H1 (cell line): ENCODE measurements at regions not wholly inside any gene's neighbourhood (a gene's known extent, or its start where the extent isn't known, plus 50 kb on each side); places are given as distances from the start of the nearest gene placed in this dataset.

ENCODE experiments used
- CTCF ChIA-PET: fragments of 300-600 bp; sonication (Branson Sonifier 250); formaldehyde crosslinking; loops from one replicate; lab custom pipeline; 2021; ENCODE audit not compliant: partially characterized antibody; lab: Charles Lee
- POLR2A ChIA-PET: fragments of 300-600 bp; sonication (Branson Sonifier 250); formaldehyde crosslinking; loops from one replicate; lab custom pipeline; 2021; ENCODE audit warnings: inconsistent platforms; ENCODE audit not compliant: partially characterized antibody; lab: Charles Lee
- DNase-seq, 2 experiments: peaks; one replicate each; pipeline versions ENCODE4 v3.0.0 to v3.0.0-alpha.2; 2010 to 2022; ENCODE audit warnings: low spot score in 2 of 2, low read depth in 1 of 2, mixed read lengths in 1 of 2
- FAIRE-seq: peaks from 2 replicates; lab custom pipeline; 2011; peaks lifted over from hg19 to GRCh38; lab: Jason Lieb, UNC
- H2AFZ ChIP-seq: 2 replicates; pipeline ENCODE4 v1.8.1; 2012; ENCODE audit warnings: low read length, inconsistent platforms
- H2AK5ac ChIP-seq: 2 replicates; pipeline ENCODE4 v1.6.1; 2013; ENCODE audit warnings: low read depth, low read length
- H2BK120ac ChIP-seq: replicated peaks from 2 replicates; pipeline ENCODE3; 2013; ENCODE audit warnings: low read depth, low read length, inconsistent platforms
- H2BK12ac ChIP-seq: 2 replicates; pipeline ENCODE4 v1.6.1; 2013; ENCODE audit warnings: low read depth, low read length
- H2BK15ac ChIP-seq: 2 replicates; pipeline ENCODE4 v1.6.1; 2013; ENCODE audit warnings: low read length
- H2BK20ac ChIP-seq: 2 replicates; pipeline ENCODE4 v1.6.1; 2013; ENCODE audit warnings: low read length
- H2BK5ac ChIP-seq: 2 replicates; pipeline ENCODE4 v1.6.1; 2013; ENCODE audit warnings: low read depth, low read length
- H3K14ac ChIP-seq: 2 replicates; pipeline ENCODE4 v1.6.1; 2013; ENCODE audit warnings: inconsistent platforms; ENCODE audit not compliant: insufficient read length
- H3K18ac ChIP-seq: 2 replicates; pipeline ENCODE4 v1.6.1; 2013; ENCODE audit warnings: low read length; ENCODE audit errors: extremely low read depth
- H3K23ac ChIP-seq: 2 replicates; pipeline ENCODE4 v1.6.1; 2013; ENCODE audit warnings: inconsistent platforms; ENCODE audit not compliant: insufficient read length
- H3K23me2 ChIP-seq: 2 replicates; pipeline ENCODE4 v1.6.1; 2013; ENCODE audit warnings: low read depth, low read length
- H3K27ac ChIP-seq: 2 replicates; pipeline ENCODE4 v1.6.1; 2011; ENCODE audit warnings: low read depth, low read length, inconsistent platforms
- H3K27me3 ChIP-seq, 4 experiments: replicated peaks in 1 of 4; 1 replicate in 1 of 4; 2 replicates in 3 of 4; pipeline versions ENCODE4 v1.6.1 to v1.8.1; 2011 to 2013; ENCODE audit warnings: low read length in 3 of 4, mild to moderate bottlenecking in 3 of 4, inconsistent platforms in 2 of 4, mixed read lengths in 2 of 4, moderate library complexity in 1 of 4; ENCODE audit not compliant: control insufficient read depth in 3 of 4, insufficient read depth in 3 of 4; ENCODE audit errors: extremely low read depth in 1 of 4
- H3K36me3 ChIP-seq, 4 experiments: 2 replicates each; pipeline versions ENCODE4 v1.6.1 to v1.8.1; 2011 to 2013; ENCODE audit warnings: mild to moderate bottlenecking in 4 of 4, low read length in 3 of 4, moderate library complexity in 2 of 4, control low read depth in 1 of 4, inconsistent platforms in 1 of 4; ENCODE audit not compliant: insufficient read depth in 4 of 4, control insufficient read depth in 2 of 4
- H3K4ac ChIP-seq: replicated peaks from 2 replicates; pipeline ENCODE3; 2013; ENCODE audit warnings: low read length, low read depth, mixed read lengths, inconsistent platforms; ENCODE audit not compliant: insufficient read length
- H3K4me1 ChIP-seq, 4 experiments: replicated peaks in 1 of 4; 1 replicate in 1 of 4; 2 replicates in 3 of 4; pipeline versions ENCODE4 v1.6.1 to v1.8.1; 2011 to 2013; ENCODE audit warnings: low read length in 3 of 4, inconsistent platforms in 2 of 4, mixed read lengths in 1 of 4; ENCODE audit not compliant: insufficient read depth in 4 of 4, control insufficient read depth in 3 of 4
- H3K4me2 ChIP-seq, 2 experiments: 2 replicates each; pipeline versions ENCODE4 v1.6.1 to v1.8.1; 2011 to 2013; ENCODE audit warnings: low read depth in 2 of 2, low read length in 2 of 2, control low read depth in 1 of 2, inconsistent platforms in 1 of 2, mild to moderate bottlenecking in 1 of 2; ENCODE audit not compliant: insufficient read depth in 1 of 2
- H3K4me3 ChIP-seq, 4 experiments: fragments of 200-600, 300-600 bp in 1 of 4; sonication (generic), shearing (Covaris generic), sonication (Bioruptor Twin) in 1 of 4; 2 replicates each; pipeline versions ENCODE4 v1.5.1 to v1.8.1; 2011 to 2016; ENCODE audit warnings: low read length in 4 of 4, low read depth in 3 of 4, control low read depth in 2 of 4, inconsistent platforms in 2 of 4, mild to moderate bottlenecking in 2 of 4, mixed read lengths in 1 of 4, moderate library complexity in 1 of 4; ENCODE audit not compliant: insufficient read depth in 2 of 4; ENCODE audit errors: extremely low read depth in 1 of 4
- H3K56ac ChIP-seq: replicated peaks from 2 replicates; pipeline ENCODE3; 2013; ENCODE audit warnings: low read depth, mild to moderate bottlenecking, mixed read lengths, low read length, inconsistent platforms; ENCODE audit not compliant: insufficient read length
- H3K79me1 ChIP-seq: 2 replicates; pipeline ENCODE4 v1.6.1; 2013; ENCODE audit warnings: low read depth, low read length, control low read depth
- H3K79me2 ChIP-seq, 2 experiments: 2 replicates each; pipeline versions ENCODE4 v1.6.1 to v1.8.1; 2012 to 2013; ENCODE audit warnings: low read length in 2 of 2, mild to moderate bottlenecking in 2 of 2, inconsistent platforms in 1 of 2; ENCODE audit not compliant: insufficient read depth in 2 of 2, control insufficient read depth in 1 of 2
- H3K9ac ChIP-seq, 4 experiments: replicated peaks in 1 of 4; 1 replicate in 1 of 4; 2 replicates in 3 of 4; pipeline versions ENCODE4 v1.6.1 to v1.8.1; 2011 to 2013; ENCODE audit warnings: low read depth in 3 of 4, low read length in 3 of 4, control low read depth in 2 of 4, mild to moderate bottlenecking in 2 of 4, moderate library complexity in 2 of 4, inconsistent platforms in 1 of 4; ENCODE audit errors: extremely low read depth in 1 of 4
- H3K9me3 ChIP-seq, 2 experiments: 2 replicates each; pipeline versions ENCODE4 v1.6.1 to v1.8.1; 2012 to 2013; ENCODE audit warnings: mild to moderate bottlenecking in 2 of 2, moderate library complexity in 2 of 2, control low read depth in 1 of 2, inconsistent platforms in 1 of 2, low read depth in 1 of 2, low read length in 1 of 2, mixed read lengths in 1 of 2; ENCODE audit not compliant: insufficient read depth in 2 of 2
- H4K20me1 ChIP-seq, 2 experiments: replicated peaks in 1 of 2; 2 replicates each; pipeline versions ENCODE3 to v1.8.1; 2011 to 2013; ENCODE audit warnings: inconsistent platforms in 2 of 2, low read length in 2 of 2, mild to moderate bottlenecking in 1 of 2; ENCODE audit not compliant: insufficient read depth in 2 of 2, control insufficient read depth in 1 of 2
- H4K5ac ChIP-seq: 2 replicates; pipeline ENCODE4 v1.6.1; 2013; ENCODE audit warnings: low read length, low read depth, mixed read lengths, inconsistent platforms; ENCODE audit not compliant: insufficient read length
- H4K8ac ChIP-seq: 2 replicates; pipeline ENCODE4 v1.8.0; 2013; ENCODE audit warnings: mild to moderate bottlenecking, moderate library complexity, low read length, inconsistent platforms; ENCODE audit not compliant: insufficient read depth; ENCODE audit errors: extremely low read depth
- H4K91ac ChIP-seq: replicated peaks from 2 replicates; pipeline ENCODE3; 2013; ENCODE audit warnings: low read length, mixed read lengths, inconsistent platforms; ENCODE audit not compliant: insufficient read length
- ASH2L ChIP-seq: fragments of 200-600, 300-600 bp; sonication (generic); IDR thresholded peaks from one replicate; pipeline ENCODE4 v1.7.1; 2017; ENCODE audit warnings: low read length
- PHF8 ChIP-seq: fragments of 200-600 bp; sonication (generic); conservative IDR thresholded peaks from 2 replicates; pipeline ENCODE4 v1.7.1; 2012; ENCODE audit warnings: low read depth, mild to moderate bottlenecking, inconsistent platforms, low read length, moderate library complexity
- RAD21 ChIP-seq, 2 experiments: IDR thresholded peaks in 1 of 2; conservative IDR thresholded peaks in 1 of 2; 2 replicates each; pipeline ENCODE4 v1.6.1; 2011; ENCODE audit warnings: low read depth in 2 of 2, low read length in 2 of 2, improper control_type of control experiment in 1 of 2, inconsistent platforms in 1 of 2, mild to moderate bottlenecking in 1 of 2, moderate library complexity in 1 of 2
- WGBS, 2 experiments: shearing (Covaris generic) in 1 of 2; methylation state at CpG; one replicate each; pipeline versions ENCODE4 v1.1.6 to v1.1.7; 2013 to 2015; ENCODE audit warnings: low lambda C conversion rate in 2 of 2, mixed read lengths in 2 of 2, inconsistent platforms in 1 of 2, low coverage in 1 of 2, missing lambda C conversion rate in 1 of 2; ENCODE audit not compliant: insufficient replicate concordance in 2 of 2, insufficient coverage in 1 of 2, insufficient read length in 1 of 2; ENCODE audit errors: extremely low coverage in 1 of 2, missing lambda C conversion rate in 1 of 2; 5-methylcytosine and 5-hydroxymethylcytosine counted together
- TF ChIP-seq, protein P1 (sequence below), 3 experiments: IDR thresholded peaks; 1 replicate in 2 of 3; 2 replicates in 1 of 3; pipeline versions ENCODE4 v1.5.1 to v1.6.1; 2011; ENCODE audit warnings: low read length in 3 of 3, mild to moderate bottlenecking in 3 of 3, inconsistent platforms in 2 of 3, low read depth in 1 of 3, moderate library complexity in 1 of 3; ENCODE audit not compliant: insufficient read depth in 1 of 3; ENCODE audit errors: control extremely low read depth in 1 of 3

GRCh38 chr3:8336456-8336855 lies 165.2 kb upstream of the LMCD1 start:
- no peak overlapping the region for H2AK5ac ChIP-seq
- no peak overlapping the region for H2BK20ac ChIP-seq
- H3K79me2 ChIP-seq = no peaks in the 10 kb centered on the region
- ChIA-PET POLR2A (no interaction called here), CTCF (interaction anchor here (1.4 to 2.0 kb wide), 4 partner anchors 9 to 51 kb away, joined by 4 to 11 read pairs (median 7); no protein-coding TSS in a partner anchor)
- 73% methylated on average over 8 of the region's 8 CpGs; no CpG with 5 or more reads in 1 of the 2 experiments for WGBS, 2 experiments
- no peak overlapping the region for H3K14ac ChIP-seq
- H3K4me2 ChIP-seq = no peak overlapping the region
- H3K27ac ChIP-seq = no peak overlapping the region
- FAIRE-seq (no peak), DNase-seq (peak in 1 of 2 experiments; percentile 68)
- no peaks in the 10 kb centered on the region for H3K79me1 ChIP-seq
- H3K18ac ChIP-seq = no peak overlapping the region
- no peak overlapping the region for H4K91ac ChIP-seq
- H2AFZ ChIP-seq = no peak overlapping the region
- H3K36me3 ChIP-seq = no peaks in the 10 kb centered on the region
- no peaks in the 10 kb centered on the region for H4K20me1 ChIP-seq
- no peak overlapping the region for H4K5ac ChIP-seq
- H3K23ac ChIP-seq = no peak overlapping the region
- no peak overlapping the region for H2BK15ac ChIP-seq
- H2BK120ac ChIP-seq = no peak overlapping the region
- H2BK5ac ChIP-seq = no peak overlapping the region
- peaks cover 0 to 4% (median 0%) of the 10 kb centered on the region in 4 experiments; a peak in 1 of 7 replicates for H3K4me1 ChIP-seq
- H4K8ac ChIP-seq = no peak overlapping the region
- no peaks in the 10 kb centered on the region for H3K27me3 ChIP-seq
- no peaks in the 10 kb centered on the region for H3K23me2 ChIP-seq
- no peak overlapping the region for H3K4ac ChIP-seq
- no peak for TF ChIP-seq PHF8
- peak; percentile 48 to 56 for TF ChIP-seq RAD21 (IDR thresholded peaks at IDR 0.05 in 1 of 2, conservative IDR thresholded peaks at IDR 0.05 in 1 of 2; ENCODE audit: low read depth in 2 of 2, low read length in 2 of 2)
- no peak for TF ChIP-seq ASH2L
- TF ChIP-seq, protein P1, sequence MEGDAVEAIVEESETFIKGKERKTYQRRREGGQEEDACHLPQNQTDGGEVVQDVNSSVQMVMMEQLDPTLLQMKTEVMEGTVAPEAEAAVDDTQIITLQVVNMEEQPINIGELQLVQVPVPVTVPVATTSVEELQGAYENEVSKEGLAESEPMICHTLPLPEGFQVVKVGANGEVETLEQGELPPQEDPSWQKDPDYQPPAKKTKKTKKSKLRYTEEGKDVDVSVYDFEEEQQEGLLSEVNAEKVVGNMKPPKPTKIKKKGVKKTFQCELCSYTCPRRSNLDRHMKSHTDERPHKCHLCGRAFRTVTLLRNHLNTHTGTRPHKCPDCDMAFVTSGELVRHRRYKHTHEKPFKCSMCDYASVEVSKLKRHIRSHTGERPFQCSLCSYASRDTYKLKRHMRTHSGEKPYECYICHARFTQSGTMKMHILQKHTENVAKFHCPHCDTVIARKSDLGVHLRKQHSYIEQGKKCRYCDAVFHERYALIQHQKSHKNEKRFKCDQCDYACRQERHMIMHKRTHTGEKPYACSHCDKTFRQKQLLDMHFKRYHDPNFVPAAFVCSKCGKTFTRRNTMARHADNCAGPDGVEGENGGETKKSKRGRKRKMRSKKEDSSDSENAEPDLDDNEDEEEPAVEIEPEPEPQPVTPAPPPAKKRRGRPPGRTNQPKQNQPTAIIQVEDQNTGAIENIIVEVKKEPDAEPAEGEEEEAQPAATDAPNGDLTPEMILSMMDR (IDR thresholded peaks at IDR 0.05; ENCODE audit: control extremely low read depth in 1 of 3, insufficient read depth in 1 of 3, low read depth in 1 of 3, low read length in 3 of 3) = peak; percentile 56 to 83 (median 68)
- H3K9me3 ChIP-seq = no peaks in the 10 kb centered on the region
- no peak overlapping the region for H3K9ac ChIP-seq
- no peak overlapping the region for H2BK12ac ChIP-seq
- H3K4me3 ChIP-seq = no peak overlapping the region
- H3K56ac ChIP-seq = no peak overlapping the region
